Endothelial cell (in vitro differentiated cells): ENCODE measurements at regions not wholly inside any gene's neighbourhood (a gene's known extent, or its start where the extent isn't known, plus 50 kb on each side); places are given as distances from the start of the nearest gene placed in this dataset.
A peak's percentile ranks its signal among the peaks of the same experiment; 100 is the strongest.

ENCODE experiments used
- DNase-seq: peaks from one replicate; pipeline ENCODE4 v3.0.0; 2021; ENCODE audit warnings: low spot score
- H3K27ac Mint-ChIP-seq: one replicate; pipeline ENCODE4 v1.8.0; 2021; ENCODE audit warnings: mixed read lengths, inconsistent platforms; ENCODE audit not compliant: unreplicated experiment
- H3K27me3 Mint-ChIP-seq: one replicate; pipeline ENCODE4 v1.8.0; 2021; ENCODE audit warnings: mild to moderate bottlenecking, moderate library complexity, mixed read lengths, inconsistent platforms; ENCODE audit not compliant: unreplicated experiment
- H3K36me3 Mint-ChIP-seq: one replicate; pipeline ENCODE4 v1.8.0; 2021; ENCODE audit warnings: mild to moderate bottlenecking, low read depth, mixed read lengths, inconsistent platforms; ENCODE audit not compliant: unreplicated experiment
- H3K4me1 Mint-ChIP-seq: one replicate; pipeline ENCODE4 v1.8.0; 2021; ENCODE audit warnings: mild to moderate bottlenecking, mixed read lengths, inconsistent platforms; ENCODE audit not compliant: unreplicated experiment
- H3K4me3 Mint-ChIP-seq: one replicate; pipeline ENCODE4 v1.8.0; 2021; ENCODE audit warnings: mild to moderate bottlenecking, mixed read lengths, inconsistent platforms; ENCODE audit not compliant: unreplicated experiment
- H3K9me3 Mint-ChIP-seq: one replicate; pipeline ENCODE4 v1.8.0; 2021; ENCODE audit warnings: mixed read lengths, inconsistent platforms; ENCODE audit not compliant: unreplicated experiment
- CTCF ChIP-seq: fragments of 200-600 bp; sonication (generic); IDR thresholded peaks from one replicate; pipeline ENCODE4 v1.5.0; 2021; ENCODE audit warnings: antibody characterized with exemption; ENCODE audit not compliant: unreplicated experiment

DNA sequence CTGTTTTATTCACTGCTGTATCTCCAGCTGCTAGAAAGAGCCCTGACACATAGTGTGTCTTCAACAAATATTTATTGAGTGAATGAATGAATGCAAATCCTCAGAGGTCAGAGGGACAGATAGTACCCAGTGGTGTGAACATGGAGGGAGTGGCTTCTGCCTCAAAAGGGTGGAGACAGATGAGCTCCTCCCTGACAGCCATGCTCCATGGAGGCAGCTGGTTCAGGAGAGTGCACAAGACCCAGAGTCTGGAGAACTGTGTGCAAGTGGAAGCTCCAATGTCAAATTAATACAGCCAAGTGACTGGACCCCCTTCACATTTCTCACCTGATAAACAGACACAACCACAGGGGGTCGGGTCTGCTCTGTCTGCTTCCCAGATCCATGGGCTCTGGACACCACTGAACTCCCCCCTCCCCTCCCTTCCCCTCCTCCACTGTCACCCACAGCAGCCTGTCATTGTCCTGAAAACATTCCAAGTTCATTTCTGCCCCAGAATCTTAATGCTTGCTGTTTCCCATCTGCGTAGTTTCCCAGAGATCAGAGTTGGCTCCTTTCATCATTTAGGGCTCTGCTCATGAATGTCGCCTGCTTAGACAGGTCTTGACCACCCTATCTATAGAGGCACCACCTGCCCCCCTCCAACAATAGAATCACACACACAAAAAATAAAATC lies 312.9 kb upstream of the PODXL start:
- Mint-ChIP-seq H3K36me3 (peaks cover 3% of the 10 kb centered on the region), H3K4me1 (no peaks in the 10 kb centered on the region), H3K27ac (no peak overlapping the region), H3K27me3 (peaks cover 8% of the 10 kb centered on the region), H3K9me3 (no peaks in the 10 kb centered on the region), H3K4me3 (no peak overlapping the region)
- no peak for DNase-seq
- no peak for TF ChIP-seq CTCF

DNA sequence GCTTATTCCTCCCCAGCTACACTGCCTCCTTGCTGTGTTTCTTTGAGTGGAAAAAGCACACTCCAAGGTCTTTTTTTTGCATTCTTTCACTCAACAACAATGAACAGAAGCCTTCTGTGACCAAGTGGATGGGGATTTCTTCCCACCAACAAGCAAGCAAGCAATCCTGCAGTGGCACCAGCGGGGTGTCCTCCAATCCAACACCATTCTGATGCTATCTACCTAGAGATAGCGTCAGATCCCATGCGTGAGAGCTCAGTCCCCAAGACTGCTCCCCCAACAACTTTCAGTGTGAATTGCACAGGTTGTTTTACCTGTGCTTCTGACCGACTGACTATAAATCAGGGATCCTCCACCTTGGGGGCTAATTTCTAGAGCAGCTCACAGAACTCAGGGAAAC lies 311.0 kb upstream of the PODXL start:
- no peak for TF ChIP-seq CTCF
- Mint-ChIP-seq H3K9me3 (no peaks in the 10 kb centered on the region), H3K27me3 (peaks cover 8% of the 10 kb centered on the region), H3K4me1 (no peaks in the 10 kb centered on the region), H3K36me3 (peaks cover 3% of the 10 kb centered on the region), H3K4me3 (no peak overlapping the region), H3K27ac (no peak overlapping the region)
- no peak for DNase-seq

DNA sequence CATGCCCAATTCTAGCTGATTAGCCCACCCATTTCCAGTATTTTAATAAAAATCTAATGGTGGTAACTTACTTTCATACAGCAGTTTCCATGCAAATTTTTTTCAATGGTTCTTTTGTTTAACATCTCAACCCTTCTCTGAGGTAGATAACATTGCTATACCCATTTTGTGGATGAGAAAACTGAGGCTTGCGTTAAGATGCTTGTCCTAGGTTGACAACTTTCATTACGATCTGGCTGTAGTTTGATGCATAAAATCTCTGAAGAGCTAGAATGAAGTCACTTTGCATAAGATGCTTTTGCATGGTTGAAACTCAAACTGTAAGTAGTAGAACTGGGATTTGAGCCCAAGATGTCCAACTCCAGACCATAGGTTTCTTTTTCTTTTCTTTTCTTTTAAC lies 309.5 kb upstream of the PODXL start:
- no peak for TF ChIP-seq CTCF
- Mint-ChIP-seq H3K9me3 (no peaks in the 10 kb centered on the region), H3K27me3 (peaks cover 6% of the 10 kb centered on the region), H3K27ac (no peak overlapping the region), H3K36me3 (no peaks in the 10 kb centered on the region), H3K4me3 (no peak overlapping the region), H3K4me1 (peaks cover 3% of the 10 kb centered on the region)
- DNase-seq, result no peak

DNA sequence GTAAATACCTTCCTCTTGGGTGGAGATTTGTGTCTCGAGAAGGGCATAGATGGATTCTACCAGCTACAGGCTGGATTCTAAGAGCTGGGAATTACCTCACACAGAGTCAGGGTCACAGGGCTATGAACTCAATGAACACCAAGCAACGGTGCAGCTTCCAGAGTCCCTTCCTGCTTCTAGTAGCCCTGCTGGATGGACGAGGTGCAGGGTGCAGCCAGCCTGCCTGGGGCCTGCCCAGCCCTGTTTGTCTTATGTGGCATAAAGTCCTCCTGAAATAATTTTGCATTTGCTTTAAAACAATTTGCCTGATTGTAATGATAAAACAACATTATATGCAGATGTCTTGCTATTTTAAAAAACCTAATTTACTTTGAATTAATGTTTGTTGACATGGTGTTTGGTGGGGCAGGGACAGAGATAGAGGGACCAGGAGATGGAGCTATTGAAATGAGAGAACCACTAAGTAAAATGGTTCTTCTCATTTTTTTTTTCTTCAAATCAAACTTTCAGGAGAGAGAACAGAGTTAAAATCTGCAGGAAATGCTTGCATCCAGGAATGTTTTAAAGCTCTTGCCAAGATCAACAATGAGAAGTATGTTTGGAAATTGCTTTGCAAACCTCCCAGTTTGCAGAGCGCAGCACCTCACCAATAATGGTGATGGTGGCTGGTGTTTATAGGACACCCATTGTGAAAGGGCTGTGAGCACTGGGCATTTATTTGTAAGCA lies 305.4 kb upstream of the PODXL start:
- no peaks in the 10 kb centered on the region for H3K36me3 Mint-ChIP-seq
- no peaks in the 10 kb centered on the region for H3K9me3 Mint-ChIP-seq
- H3K27me3 Mint-ChIP-seq, result peaks cover 3% of the 10 kb centered on the region
- H3K4me1 Mint-ChIP-seq, result peaks cover 3% of the 10 kb centered on the region
- no peak for TF ChIP-seq CTCF
- DNase-seq, result no peak
- no peak overlapping the region for H3K27ac Mint-ChIP-seq
- no peak overlapping the region for H3K4me3 Mint-ChIP-seq

- peak; percentile 84 for TF ChIP-seq CTCF
- no peak overlapping the region for H3K27ac Mint-ChIP-seq
Observed at GRCh38 chr7:131859147-131859821, 302.9 kb upstream of the PODXL start.

More at GRCh38 chr7:131859147-131859821, 302.9 kb upstream of the PODXL start:
- Mint-ChIP-seq H3K27me3 (no peaks in the 10 kb centered on the region), H3K4me1 (peaks cover 3% of the 10 kb centered on the region), H3K36me3 (no peaks in the 10 kb centered on the region), H3K9me3 (no peaks in the 10 kb centered on the region), H3K4me3 (no peak overlapping the region)
- peak; percentile 82 for DNase-seq
